ENCODE measurements at regions not wholly inside any gene's neighbourhood (a gene's known extent, or its start where the extent isn't known, plus 50 kb on each side); places are given as distances from the start of the nearest gene placed in this dataset.

DNA sequence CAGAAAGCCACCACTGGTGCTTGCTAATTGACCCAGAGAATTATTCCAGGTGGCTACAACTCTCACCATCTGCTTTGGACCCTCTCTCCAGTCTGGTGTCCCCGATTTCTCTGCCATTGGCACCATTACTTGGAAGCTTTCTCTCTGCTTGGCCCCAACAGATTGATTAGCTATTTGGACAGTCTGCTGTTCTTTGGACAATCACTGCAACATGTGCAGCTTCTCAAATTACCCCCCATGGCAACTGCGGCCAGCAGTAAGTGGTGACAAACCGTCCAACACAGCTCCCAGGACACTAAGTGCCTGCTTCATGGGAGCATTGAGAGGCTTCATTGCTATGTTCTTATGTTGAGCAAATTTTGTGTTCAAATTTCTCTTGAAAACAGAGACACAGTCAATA lies 309.8 kb downstream of the TAF11L14 start:
- DNase-seq (ENCODE audit: low read depth): no peak
- Histone ChIP-seq H3K4me3 (ENCODE audit: low read depth, low read length) (no peak overlapping the region), H3K36me3 (ENCODE audit: control insufficient read depth, insufficient read depth, low read length) (no peaks in the 10 kb centered on the region), H3K27me3 (ENCODE audit: control insufficient read depth, insufficient read depth, low read length) (no peaks in the 10 kb centered on the region)
- TF ChIP-seq, protein P1, sequence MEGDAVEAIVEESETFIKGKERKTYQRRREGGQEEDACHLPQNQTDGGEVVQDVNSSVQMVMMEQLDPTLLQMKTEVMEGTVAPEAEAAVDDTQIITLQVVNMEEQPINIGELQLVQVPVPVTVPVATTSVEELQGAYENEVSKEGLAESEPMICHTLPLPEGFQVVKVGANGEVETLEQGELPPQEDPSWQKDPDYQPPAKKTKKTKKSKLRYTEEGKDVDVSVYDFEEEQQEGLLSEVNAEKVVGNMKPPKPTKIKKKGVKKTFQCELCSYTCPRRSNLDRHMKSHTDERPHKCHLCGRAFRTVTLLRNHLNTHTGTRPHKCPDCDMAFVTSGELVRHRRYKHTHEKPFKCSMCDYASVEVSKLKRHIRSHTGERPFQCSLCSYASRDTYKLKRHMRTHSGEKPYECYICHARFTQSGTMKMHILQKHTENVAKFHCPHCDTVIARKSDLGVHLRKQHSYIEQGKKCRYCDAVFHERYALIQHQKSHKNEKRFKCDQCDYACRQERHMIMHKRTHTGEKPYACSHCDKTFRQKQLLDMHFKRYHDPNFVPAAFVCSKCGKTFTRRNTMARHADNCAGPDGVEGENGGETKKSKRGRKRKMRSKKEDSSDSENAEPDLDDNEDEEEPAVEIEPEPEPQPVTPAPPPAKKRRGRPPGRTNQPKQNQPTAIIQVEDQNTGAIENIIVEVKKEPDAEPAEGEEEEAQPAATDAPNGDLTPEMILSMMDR (IDR thresholded peaks at IDR 0.05; ENCODE audit: insufficient read depth, low read length, poor library complexity, severe bottlenecking): no peak

DNA sequence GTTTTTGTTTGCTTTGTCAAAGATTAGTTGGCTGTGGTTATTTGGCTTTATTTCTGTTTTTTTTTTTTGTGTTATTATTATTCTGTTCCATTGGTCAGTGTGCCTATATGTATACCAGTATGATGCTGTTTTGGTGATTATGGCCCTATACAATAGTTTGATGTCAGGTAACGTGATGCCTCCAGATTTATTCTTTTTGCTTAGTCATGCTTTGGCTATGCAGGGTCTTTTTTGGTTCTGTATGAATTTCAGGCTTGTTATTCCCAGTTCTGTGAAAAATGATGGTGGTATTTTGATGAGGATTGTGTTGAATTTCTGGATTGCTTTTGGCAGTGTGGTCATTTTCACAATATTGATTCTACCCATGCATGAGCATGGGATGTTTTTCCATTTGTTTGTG lies 312.8 kb downstream of the TAF11L14 start:
- Histone ChIP-seq H3K36me3 (ENCODE audit: control insufficient read depth, insufficient read depth, low read length) (no peaks in the 10 kb centered on the region), H3K27me3 (ENCODE audit: control insufficient read depth, insufficient read depth, low read length) (no peaks in the 10 kb centered on the region), H3K4me3 (ENCODE audit: low read depth, low read length) (no peak overlapping the region)
- DNase-seq (ENCODE audit: low read depth): no peak
- TF ChIP-seq, protein P1 (IDR thresholded peaks at IDR 0.05; ENCODE audit: insufficient read depth, low read length, poor library complexity, severe bottlenecking): no peak

DNA sequence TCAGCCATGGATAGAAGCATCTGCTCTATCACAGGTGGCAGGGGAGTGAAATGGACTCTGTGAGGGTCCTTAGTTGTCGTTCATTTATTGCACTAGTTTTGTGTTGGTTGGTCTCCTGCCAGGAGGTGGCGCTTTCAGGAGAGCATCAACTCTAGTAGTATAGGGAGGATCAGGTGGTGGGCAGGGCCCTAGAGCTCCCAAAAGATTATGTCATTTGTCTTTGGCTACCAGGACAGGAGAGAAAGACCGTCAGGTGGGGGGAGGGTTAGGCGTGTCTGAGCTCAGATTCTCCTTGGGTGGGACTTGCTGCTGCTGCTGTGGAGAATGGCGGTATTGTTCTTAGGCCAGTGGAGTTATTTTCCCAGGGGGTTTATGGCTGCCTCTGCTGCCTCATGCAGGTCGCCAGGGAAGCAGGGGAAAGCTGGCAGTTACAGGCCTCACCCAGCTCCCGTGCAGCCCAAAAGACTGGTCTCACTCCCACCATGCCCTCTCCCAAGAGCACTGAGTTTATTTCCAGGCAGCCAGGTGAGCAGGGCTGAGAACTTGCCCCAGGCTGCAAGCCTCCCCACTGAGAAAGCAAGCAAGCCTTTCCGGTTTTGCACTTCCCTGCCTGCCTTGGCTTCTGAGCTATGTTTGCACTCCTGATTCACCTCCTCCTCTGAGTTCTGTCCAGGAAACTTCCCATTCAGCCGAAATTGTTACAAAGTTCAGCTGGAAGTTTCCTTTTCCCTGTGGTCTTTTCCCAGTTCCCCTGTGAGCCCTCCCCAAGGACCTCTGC lies 317.3 kb downstream of the TAF11L14 start:
- no peak for DNase-seq (ENCODE audit: low read depth)
- no peaks in the 10 kb centered on the region for H3K36me3 ChIP-seq (ENCODE audit: control insufficient read depth, insufficient read depth, low read length)
- H3K4me3 ChIP-seq (ENCODE audit: low read depth, low read length): no peak overlapping the region
- TF ChIP-seq, protein P1 (IDR thresholded peaks at IDR 0.05; ENCODE audit: insufficient read depth, low read length, poor library complexity, severe bottlenecking): no peak
- H3K27me3 ChIP-seq (ENCODE audit: control insufficient read depth, insufficient read depth, low read length): no peaks in the 10 kb centered on the region

DNA sequence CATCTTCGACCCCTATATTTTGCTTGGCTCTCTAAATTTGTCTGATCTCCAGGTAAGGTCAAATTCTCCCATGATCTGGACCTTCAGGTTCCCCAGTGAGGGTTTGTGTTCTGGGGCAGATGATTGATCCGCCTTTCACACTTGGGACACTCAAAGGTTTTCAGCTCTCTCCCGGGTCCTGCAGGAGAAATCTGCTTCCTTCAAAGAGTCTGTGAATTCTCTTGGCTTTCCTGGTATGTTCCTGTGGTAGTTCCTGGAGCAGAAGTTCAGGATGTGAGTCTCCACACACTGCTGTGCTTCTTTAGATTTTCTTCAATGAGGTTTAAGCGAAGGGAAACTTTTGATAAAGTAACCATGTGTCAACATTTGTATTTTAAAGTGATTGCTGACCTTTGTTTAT lies 318.0 kb downstream of the TAF11L14 start:
- no peak overlapping the region for H3K4me3 ChIP-seq (ENCODE audit: low read depth, low read length)
- TF ChIP-seq, protein P1 (IDR thresholded peaks at IDR 0.05; ENCODE audit: insufficient read depth, low read length, poor library complexity, severe bottlenecking): no peak
- H3K27me3 ChIP-seq (ENCODE audit: control insufficient read depth, insufficient read depth, low read length): no peaks in the 10 kb centered on the region
- DNase-seq (ENCODE audit: low read depth): no peak
- H3K36me3 ChIP-seq (ENCODE audit: control insufficient read depth, insufficient read depth, low read length): no peaks in the 10 kb centered on the region

DNA sequence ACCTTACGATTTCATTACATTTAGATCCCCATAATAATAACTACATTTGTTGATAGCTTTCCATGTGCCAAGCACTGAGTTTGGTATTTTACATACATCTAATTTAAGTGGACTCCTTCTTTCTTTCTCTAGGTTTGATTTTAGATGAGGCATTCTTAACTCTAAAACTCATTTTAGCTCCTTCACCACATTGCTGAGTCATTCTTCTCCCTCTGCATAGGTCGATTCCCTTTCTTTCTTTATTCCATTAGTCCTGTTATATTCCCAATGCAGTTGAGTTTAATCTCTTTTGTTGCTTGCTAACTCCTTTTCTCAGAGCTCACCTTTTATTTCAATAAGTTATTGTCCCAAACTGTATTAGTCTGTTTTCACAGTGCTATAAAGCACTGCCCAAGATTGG lies 329.8 kb downstream of the TAF11L14 start:
- Histone ChIP-seq H3K4me3 (ENCODE audit: low read depth, low read length) (no peak overlapping the region), H3K36me3 (ENCODE audit: control insufficient read depth, insufficient read depth, low read length) (no peaks in the 10 kb centered on the region), H3K27me3 (ENCODE audit: control insufficient read depth, insufficient read depth, low read length) (no peaks in the 10 kb centered on the region)
- no peak for DNase-seq (ENCODE audit: low read depth)
- TF ChIP-seq, protein P1 (IDR thresholded peaks at IDR 0.05; ENCODE audit: insufficient read depth, low read length, poor library complexity, severe bottlenecking): no peak

All from kidney epithelial cell (primary cell).